Fibroblast of lung (primary cell): ENCODE measurements at regions not wholly inside any gene's neighbourhood (a gene's known extent, or its start where the extent isn't known, plus 50 kb on each side); places are given as distances from the start of the nearest gene placed in this dataset.

Experiments used
- EZH2 ChIP-seq: IDR thresholded peaks from 2 replicates; pipeline ENCODE4 v1.5.1; 2012; ENCODE audit warnings: low read length, control low read depth, mild to moderate bottlenecking; ENCODE audit errors: missing control alignments
- TF ChIP-seq, protein P1 (sequence below), 2 donors: IDR thresholded peaks in 1 of 2; conservative IDR thresholded peaks in 1 of 2; 1 replicate in 1 of 2; 2 replicates in 1 of 2; pipeline ENCODE4 v1.5.1; 2011 to 2012; ENCODE audit warnings: low read length in 2 of 2, control low read depth in 1 of 2, inconsistent platforms in 1 of 2, low read depth in 1 of 2, mild to moderate bottlenecking in 1 of 2

DNA sequence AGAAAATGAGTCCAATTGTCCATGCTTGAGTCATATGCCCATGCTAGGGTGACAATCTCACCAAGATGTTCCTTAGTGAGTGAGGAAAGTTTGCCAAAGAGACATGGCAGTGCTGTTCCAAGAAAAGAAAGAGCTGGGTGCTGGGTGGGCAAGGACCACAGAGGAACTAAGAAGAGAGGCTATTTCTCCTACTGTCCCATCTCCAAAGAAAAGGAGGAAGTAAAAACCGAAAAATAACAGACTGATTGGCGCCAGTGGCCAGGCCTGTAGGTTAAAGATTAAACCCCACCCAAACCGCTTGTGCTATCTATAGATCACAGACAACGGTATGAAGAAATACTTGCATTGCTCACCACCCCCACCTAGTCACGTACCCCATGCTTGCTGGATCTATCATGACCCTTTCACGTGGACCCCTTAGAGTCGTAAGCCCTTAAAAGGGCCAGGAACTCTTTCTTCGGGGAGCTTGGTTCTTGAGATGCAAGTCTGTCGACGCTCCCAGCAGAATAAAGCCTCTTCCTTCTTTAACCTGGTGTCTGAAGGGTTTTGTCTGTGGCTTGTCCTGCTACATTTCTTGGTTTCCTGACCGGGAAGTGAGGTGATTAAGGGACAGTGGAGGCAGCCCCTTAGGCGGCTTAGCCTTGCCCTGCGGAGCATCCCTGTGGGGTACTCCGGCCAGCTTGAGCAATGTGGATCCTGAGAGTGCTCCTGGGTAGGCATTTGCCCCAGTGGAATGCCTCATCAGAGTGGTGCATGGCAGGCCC is 606.5 kb downstream of the UQCRFS1 start:
- TF ChIP-seq EZH2 = no peak
- TF ChIP-seq, protein P1, sequence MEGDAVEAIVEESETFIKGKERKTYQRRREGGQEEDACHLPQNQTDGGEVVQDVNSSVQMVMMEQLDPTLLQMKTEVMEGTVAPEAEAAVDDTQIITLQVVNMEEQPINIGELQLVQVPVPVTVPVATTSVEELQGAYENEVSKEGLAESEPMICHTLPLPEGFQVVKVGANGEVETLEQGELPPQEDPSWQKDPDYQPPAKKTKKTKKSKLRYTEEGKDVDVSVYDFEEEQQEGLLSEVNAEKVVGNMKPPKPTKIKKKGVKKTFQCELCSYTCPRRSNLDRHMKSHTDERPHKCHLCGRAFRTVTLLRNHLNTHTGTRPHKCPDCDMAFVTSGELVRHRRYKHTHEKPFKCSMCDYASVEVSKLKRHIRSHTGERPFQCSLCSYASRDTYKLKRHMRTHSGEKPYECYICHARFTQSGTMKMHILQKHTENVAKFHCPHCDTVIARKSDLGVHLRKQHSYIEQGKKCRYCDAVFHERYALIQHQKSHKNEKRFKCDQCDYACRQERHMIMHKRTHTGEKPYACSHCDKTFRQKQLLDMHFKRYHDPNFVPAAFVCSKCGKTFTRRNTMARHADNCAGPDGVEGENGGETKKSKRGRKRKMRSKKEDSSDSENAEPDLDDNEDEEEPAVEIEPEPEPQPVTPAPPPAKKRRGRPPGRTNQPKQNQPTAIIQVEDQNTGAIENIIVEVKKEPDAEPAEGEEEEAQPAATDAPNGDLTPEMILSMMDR (conservative IDR thresholded peaks at IDR 0.05 in 1 of 2, IDR thresholded peaks at IDR 0.05 in 1 of 2; ENCODE audit: low read depth in 1 of 2, low read length in 2 of 2) = no peak
